Breast epithelium (tissue), 4 donors: ENCODE measurements at regions not wholly inside any gene's neighbourhood (a gene's known extent, or its start where the extent isn't known, plus 50 kb on each side); places are given as distances from the start of the nearest gene placed in this dataset.
A peak's percentile ranks its signal among the peaks of the same experiment; 100 is the strongest.

Experiments
- DNase-seq, 2 donors: peaks; one replicate each; pipeline ENCODE4 v3.0.0-alpha.2; 2019; ENCODE audit warnings: low spot score in 2 of 2
- H3K27ac ChIP-seq, 2 donors: fragments of 200-600 bp; sonication (generic) in 1 of 2; one replicate each; pipeline ENCODE4 v1.5.1; 2016 to 2019; ENCODE audit warnings: mild to moderate bottlenecking in 1 of 2
- H3K27me3 ChIP-seq, 2 donors: fragments of 200-600 bp; sonication (generic) in 1 of 2; one replicate each; pipeline versions ENCODE4 v1.5.1 to v1.6.0; 2017 to 2019; ENCODE audit warnings: control low read depth in 1 of 2, mild to moderate bottlenecking in 1 of 2
- H3K36me3 ChIP-seq: fragments of 200-600 bp; one replicate; pipeline ENCODE4 v1.5.1; 2019
- H3K4me1 ChIP-seq, 2 donors: fragments of 200-600 bp; sonication (generic); one replicate each; pipeline ENCODE4 v1.5.1; 2016 to 2019; ENCODE audit warnings: control low read depth in 1 of 2
- H3K4me3 ChIP-seq, 3 donors: fragments of 200-600 bp; sonication (generic); 1 replicate in 2 of 3; 2 replicates in 1 of 3; pipeline ENCODE4 v1.5.1; 2016 to 2019; ENCODE audit warnings: mild to moderate bottlenecking in 3 of 3, moderate library complexity in 2 of 3
- H3K9me3 ChIP-seq, 2 donors: fragments of 200-600 bp; sonication (generic) in 1 of 2; one replicate each; pipeline ENCODE4 v1.5.1; 2016 to 2019; ENCODE audit warnings: control low read depth in 1 of 2
- POLR2A ChIP-seq: fragments of 450-650 bp; IDR thresholded peaks from one replicate; pipeline ENCODE4 v1.6.1; 2016; ENCODE audit warnings: antibody characterized with exemption, mild to moderate bottlenecking, moderate library complexity
- POLR2AphosphoS5 ChIP-seq, 3 donors: sonication (generic); formaldehyde crosslinking; IDR thresholded peaks; one replicate each; pipeline ENCODE4 v1.6.1; 2017; ENCODE audit warnings: antibody characterized with exemption in 3 of 3
- intact Hi-C: fragments of 100-400 bp; cut with DNase I; formaldehyde crosslinking; loops from one replicate; pipeline ENCODE4 v1.15.1; 2023; ENCODE audit warnings: low total_unique reads
- TF ChIP-seq, protein P1 (sequence below), 3 donors: fragments of 450-650 bp; IDR thresholded peaks; one replicate each; pipeline ENCODE4 v1.5.1; 2016 to 2017; ENCODE audit warnings: antibody characterized with exemption in 3 of 3, mild to moderate bottlenecking in 3 of 3, moderate library complexity in 3 of 3

- Histone ChIP-seq H3K36me3 (no peaks in the 10 kb centered on the region), H3K4me3 (no peak overlapping the region), H3K27ac (no peak overlapping the region), H3K4me1 (peaks cover 3 to 7% of the 10 kb centered on the region in 2 donors), H3K27me3 (no peaks in the 10 kb centered on the region), H3K9me3 (no peaks in the 10 kb centered on the region)
- TF ChIP-seq POLR2AphosphoS5 (IDR thresholded peaks at IDR 0.05) = no peak
- TF ChIP-seq, protein P1, sequence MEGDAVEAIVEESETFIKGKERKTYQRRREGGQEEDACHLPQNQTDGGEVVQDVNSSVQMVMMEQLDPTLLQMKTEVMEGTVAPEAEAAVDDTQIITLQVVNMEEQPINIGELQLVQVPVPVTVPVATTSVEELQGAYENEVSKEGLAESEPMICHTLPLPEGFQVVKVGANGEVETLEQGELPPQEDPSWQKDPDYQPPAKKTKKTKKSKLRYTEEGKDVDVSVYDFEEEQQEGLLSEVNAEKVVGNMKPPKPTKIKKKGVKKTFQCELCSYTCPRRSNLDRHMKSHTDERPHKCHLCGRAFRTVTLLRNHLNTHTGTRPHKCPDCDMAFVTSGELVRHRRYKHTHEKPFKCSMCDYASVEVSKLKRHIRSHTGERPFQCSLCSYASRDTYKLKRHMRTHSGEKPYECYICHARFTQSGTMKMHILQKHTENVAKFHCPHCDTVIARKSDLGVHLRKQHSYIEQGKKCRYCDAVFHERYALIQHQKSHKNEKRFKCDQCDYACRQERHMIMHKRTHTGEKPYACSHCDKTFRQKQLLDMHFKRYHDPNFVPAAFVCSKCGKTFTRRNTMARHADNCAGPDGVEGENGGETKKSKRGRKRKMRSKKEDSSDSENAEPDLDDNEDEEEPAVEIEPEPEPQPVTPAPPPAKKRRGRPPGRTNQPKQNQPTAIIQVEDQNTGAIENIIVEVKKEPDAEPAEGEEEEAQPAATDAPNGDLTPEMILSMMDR (IDR thresholded peaks at IDR 0.05) = no peak
- DNase-seq = no peak
- intact Hi-C loops = no loop called here
Observed at GRCh38 chr10:78798976-78799730, 269.6 kb upstream of the ZMIZ1 start.

GRCh38 chr10:78800006-78800405 lies 268.8 kb upstream of the ZMIZ1 start:
- Histone ChIP-seq H3K4me1 (peaks cover 3 to 7% of the 10 kb centered on the region in 2 donors), H3K36me3 (no peaks in the 10 kb centered on the region), H3K9me3 (no peaks in the 10 kb centered on the region), H3K4me3 (no peak overlapping the region), H3K27me3 (no peaks in the 10 kb centered on the region), H3K27ac (no peak overlapping the region)
- no peak for TF ChIP-seq POLR2AphosphoS5 (IDR thresholded peaks at IDR 0.05)
- intact Hi-C loops = no loop called here
- no peak for DNase-seq

- Histone ChIP-seq H3K36me3 (no peaks in the 10 kb centered on the region), H3K27me3 (no peaks in the 10 kb centered on the region), H3K9me3 (no peaks in the 10 kb centered on the region), H3K4me3 (no peak overlapping the region), H3K4me1 (peaks cover 3 to 7% of the 10 kb centered on the region in 2 donors), H3K27ac (peak overlapping the region in 1 of 2 donors; percentile 90)
- no peak for DNase-seq
- intact Hi-C loops = no loop called here
- TF ChIP-seq POLR2A (no peak), POLR2AphosphoS5 (IDR thresholded peaks at IDR 0.05) (no peak)
- TF ChIP-seq, protein P1 (IDR thresholded peaks at IDR 0.05) = no peak
Observed at GRCh38 chr10:78800535-78801320, 268.0 kb upstream of the ZMIZ1 start.

GRCh38 chr10:78802431-78802830 lies 266.3 kb upstream of the ZMIZ1 start:
- Histone ChIP-seq H3K27me3 (no peaks in the 10 kb centered on the region), H3K4me1 (peaks cover 3 to 7% of the 10 kb centered on the region in 2 donors), H3K9me3 (no peaks in the 10 kb centered on the region), H3K36me3 (no peaks in the 10 kb centered on the region), H3K27ac (peak overlapping the region; percentile 76 to 90), H3K4me3 (no peak overlapping the region)
- intact Hi-C loops = no loop called here
- TF ChIP-seq, protein P1 (IDR thresholded peaks at IDR 0.05) = no peak
- TF ChIP-seq POLR2A = no peak
- peak in 1 of 3 donors; percentile 12 for TF ChIP-seq POLR2AphosphoS5 (IDR thresholded peaks at IDR 0.05)
- DNase-seq = no peak

DNA sequence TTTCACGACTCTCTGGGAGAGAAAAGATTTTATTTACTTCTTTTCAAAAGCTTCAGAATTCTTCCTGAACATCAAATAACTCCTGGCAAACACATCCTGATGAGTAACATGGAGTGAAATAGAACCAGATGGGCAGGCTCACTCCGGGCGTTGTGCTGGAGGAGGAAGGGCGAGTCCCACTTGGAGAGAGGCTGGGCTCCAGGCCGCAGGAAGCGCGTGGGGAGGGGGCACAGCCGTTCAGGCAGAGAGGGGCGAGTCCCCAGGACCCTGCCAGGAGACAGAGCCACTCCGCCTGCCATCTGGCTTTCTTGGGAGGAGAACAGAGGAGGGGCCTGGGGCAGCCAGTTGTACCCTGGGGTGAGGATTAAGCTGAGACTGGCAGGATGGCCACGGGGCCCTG lies 265.9 kb upstream of the ZMIZ1 start:
- no peaks in the 10 kb centered on the region for H3K27me3 ChIP-seq

More for the DNA sequence above, 265.9 kb upstream of the ZMIZ1 start:
- peak overlapping the region; percentile 76 to 90 for H3K27ac ChIP-seq
- H3K4me1 ChIP-seq = peaks cover 3 to 7% of the 10 kb centered on the region in 2 donors
- no peak overlapping the region for H3K4me3 ChIP-seq
- intact Hi-C loops = no loop called here
- DNase-seq = peak in 1 of 2 donors; percentile 28
- TF ChIP-seq, protein P1 (IDR thresholded peaks at IDR 0.05) = no peak
- peak in 1 of 3 donors; percentile 14 for TF ChIP-seq POLR2AphosphoS5 (IDR thresholded peaks at IDR 0.05)
- no peaks in the 10 kb centered on the region for H3K9me3 ChIP-seq
- no peaks in the 10 kb centered on the region for H3K36me3 ChIP-seq
